HG03159 (cell line): ENCODE measurements at regions not wholly inside any gene's neighbourhood (a gene's known extent, or its start where the extent isn't known, plus 50 kb on each side); places are given as distances from the start of the nearest gene placed in this dataset.

Experiments
- ATAC-seq: cut with Tn5 transposase; IDR thresholded peaks from one replicate; pipeline ENCODE4 v1.9.1; 2021; ENCODE audit warnings: mild to moderate bottlenecking, moderate library complexity; ENCODE audit not compliant: unreplicated experiment

DNA sequence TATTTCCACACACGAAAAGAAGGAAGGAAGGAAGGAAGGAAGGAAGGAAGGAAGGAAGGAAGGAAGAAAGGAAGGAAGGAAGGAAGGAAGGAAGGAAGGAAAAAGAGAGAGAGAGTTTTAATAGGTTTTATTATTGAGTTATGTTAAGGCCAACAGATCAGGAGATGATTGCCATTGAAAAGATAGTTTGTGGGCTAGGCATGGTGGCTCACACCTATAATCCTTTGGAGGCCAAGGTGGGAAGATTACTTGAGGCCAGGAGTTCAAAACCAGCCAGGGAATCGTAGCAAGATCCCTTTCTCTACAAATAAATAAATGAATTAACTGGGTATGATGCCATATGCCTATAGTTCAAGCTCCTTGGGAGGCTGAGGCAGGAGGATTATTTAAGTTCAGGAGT, 877.2 kb downstream of the TLE4 start:
- ATAC-seq, result no peak

DNA sequence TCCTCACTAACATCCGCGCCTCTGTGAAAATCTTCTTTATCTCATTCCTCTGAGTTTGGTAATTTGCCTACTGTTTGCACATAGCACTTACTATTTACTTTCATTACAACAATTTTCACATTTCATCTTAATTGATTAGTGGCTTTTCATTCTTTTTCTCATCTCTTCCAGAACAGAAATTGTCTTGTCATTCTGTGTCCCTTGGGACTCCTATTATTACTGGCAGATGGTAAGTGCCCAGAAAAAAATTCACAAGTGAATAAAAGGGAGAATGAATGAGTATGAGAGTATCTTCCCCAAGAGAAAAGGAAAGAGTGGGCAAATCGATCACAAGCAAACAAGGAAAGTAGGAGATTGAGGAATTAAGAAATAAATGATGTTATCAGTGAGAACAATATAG, 876.1 kb downstream of the TLE4 start:
- ATAC-seq, result no peak

DNA sequence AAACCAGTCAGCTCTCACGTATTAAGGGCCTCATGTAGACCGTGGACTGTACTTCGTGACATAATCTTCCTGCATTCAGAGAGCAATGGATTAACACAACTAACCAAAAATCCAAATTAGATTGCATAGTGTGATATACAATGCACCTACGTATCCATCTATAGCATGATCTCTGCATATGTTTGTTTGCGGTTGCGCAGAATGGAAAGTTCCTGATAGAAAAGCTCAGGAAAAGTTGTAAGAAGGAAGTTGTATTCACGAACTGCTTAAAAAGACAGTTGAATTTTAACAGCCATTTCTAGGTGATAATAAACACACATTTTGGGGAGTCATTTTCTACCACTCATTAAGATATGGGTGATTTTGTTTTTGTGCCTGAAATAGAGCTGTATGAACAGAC, 869.0 kb downstream of the TLE4 start:
- no peak for ATAC-seq

DNA sequence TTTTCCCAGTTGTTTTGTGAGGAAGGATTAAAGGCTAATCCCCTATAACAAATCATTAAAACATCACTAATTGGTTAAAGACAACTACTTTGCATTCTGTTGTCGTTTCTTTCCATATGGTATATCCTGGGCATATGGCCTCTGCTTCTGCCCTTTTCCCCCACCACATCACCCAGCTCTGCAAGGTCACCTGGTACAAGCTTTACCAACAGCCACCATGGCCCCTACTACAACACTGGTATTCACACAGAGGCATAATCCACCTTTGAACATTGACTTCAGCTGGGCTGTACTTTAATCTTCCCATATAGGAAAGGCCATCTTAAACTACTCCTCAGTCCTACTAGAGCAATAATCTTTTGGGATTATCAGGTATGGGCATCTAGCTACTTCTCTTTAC, 866.1 kb downstream of the TLE4 start:
- ATAC-seq, result no peak

DNA sequence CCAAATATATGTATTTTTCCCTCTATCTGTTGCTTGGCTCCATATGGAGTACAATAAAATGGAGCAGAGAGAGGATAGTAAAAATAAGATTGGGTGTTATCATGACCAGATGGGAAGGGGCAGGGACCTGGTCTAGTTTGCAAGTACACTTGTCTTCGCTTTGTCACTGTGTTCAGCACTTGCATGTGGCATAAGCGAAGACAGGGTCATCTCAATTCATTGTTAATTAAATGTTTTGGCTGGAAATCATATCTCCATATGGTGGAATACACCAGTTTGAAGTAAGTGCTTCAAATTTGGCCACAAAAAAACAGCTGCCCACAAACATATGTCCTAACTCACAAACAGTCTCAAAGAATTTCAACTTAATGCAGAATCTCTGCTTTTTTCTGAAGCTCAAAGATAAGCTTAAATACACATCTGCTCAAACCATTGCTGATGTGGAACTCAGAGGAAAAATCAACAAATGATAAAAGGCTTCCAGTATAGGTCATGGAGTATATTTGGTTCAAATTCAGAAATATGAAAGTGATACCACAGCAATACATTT, 865.4 kb downstream of the TLE4 start:
- ATAC-seq, result no peak

DNA sequence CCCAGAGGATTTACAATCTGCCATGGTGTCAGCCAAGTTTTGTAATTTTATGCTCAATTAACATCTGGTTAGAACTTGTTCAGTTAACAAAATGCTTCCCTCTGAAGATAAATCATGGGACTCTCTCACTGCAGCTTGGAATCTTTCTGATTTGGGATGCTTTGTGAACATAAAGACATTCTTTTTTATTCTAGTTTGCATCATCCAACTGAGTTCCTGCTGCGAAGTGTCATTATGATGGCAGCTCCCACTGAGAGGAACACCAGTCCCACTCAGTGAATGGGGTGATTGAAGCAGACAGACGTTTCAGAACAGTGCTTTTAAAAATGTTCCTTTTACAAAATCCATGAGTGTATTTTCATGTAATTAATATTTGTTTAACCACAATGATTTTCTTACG, 863.8 kb downstream of the TLE4 start:
- ATAC-seq, result no peak

DNA sequence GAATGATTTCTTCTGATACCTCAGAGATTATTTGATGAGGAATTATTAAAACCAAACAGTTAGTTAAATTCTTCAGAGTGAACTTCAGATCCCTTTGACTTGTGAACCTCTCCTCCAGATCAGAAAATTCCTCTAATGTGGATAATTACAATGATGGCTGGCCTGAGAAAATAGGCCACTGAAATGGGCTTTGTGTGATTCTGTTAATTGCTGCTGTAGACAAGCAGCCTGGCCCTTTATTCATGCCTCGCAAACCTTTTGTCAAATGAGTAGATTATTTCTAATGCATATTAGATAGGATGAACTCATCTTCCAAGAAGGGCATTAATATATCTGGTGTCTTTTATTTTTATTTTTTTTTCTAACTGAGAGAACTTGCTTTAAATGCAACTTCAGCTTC, 855.2 kb downstream of the TLE4 start:
- ATAC-seq, result no peak

DNA sequence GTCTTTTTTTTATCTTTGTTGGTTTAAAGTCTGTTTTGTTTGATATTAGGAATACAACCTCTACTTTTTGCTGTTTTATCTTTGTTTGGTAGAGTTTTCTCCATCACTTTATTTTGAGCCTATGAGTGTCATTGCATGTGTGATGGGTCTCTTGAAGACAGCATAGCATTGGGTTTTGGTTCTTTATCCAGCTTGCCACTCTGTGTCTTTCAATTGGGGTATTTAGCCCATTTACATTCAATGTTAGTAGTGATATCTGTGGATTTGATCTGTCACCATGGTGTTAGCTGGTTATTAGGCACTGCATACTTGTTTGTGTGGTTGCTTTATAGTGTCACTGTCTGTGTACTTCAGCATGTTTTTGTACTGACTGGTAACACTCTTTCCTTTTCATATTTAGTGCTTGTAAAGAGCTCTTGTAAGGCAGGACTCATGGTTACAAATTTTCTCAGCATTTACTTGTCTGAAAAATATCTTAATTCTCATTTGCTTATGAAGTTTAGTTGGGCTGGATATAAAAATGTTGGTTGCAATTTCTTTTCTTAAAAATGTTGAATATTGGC, 845.5 kb downstream of the TLE4 start:
- no peak for ATAC-seq

DNA sequence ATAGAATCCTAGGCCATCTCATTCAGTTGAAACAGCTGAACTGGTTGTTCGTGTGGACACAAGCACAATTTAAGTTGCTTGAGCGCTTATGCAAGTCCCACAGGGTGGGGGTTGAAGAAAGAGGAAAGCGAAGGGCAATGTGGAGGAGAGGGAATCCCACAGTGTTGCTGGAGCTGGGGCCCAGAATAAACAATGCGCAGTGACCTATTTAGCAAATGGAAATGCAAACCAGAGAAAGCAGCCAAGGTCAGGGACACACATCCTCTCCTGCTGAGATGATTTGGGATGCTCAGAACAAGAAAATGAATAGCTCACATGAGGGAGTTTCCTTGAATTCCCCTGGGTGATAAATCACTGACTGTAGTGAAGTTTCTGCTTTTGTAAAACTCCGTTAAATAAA, 838.3 kb downstream of the TLE4 start:
- ATAC-seq, result no peak

DNA sequence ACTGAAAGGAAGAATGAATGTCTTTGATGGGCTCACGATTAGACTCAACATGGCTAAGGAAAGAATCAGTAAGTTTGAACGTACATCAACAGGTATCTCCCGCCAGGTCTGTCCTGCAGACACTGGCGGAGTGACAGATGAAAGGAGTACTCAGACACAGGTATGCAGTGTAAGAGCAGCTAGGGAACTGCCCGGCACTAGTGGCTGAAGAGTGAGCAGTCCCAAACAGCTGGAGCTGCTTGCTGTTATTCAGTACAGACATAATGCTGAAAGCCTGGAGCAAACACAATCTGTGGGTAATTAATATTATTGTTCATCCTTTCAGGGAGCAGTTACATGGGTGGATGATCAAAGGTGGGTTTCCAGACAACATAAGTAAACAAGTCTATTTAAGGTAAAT, 835.5 kb downstream of the TLE4 start:
- no peak for ATAC-seq

DNA sequence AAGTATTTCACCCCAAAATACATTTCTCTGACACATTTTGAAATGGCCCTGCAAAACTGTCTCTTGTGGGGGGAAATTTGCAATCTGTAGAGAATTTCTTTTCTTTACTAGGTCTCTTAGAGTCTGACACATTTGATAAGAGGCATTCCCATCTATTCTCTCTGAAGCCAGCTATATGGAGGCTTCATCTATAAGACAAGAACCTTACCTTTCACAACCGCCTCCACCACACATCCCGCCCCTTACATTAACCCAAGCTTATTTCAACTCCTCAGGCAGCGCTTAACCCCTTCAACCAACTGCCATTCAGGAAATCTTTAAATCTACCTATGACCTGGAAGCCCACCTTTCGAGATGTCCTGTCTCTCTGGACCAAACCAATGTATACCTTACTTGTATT, 829.5 kb downstream of the TLE4 start:
- no peak for ATAC-seq

DNA sequence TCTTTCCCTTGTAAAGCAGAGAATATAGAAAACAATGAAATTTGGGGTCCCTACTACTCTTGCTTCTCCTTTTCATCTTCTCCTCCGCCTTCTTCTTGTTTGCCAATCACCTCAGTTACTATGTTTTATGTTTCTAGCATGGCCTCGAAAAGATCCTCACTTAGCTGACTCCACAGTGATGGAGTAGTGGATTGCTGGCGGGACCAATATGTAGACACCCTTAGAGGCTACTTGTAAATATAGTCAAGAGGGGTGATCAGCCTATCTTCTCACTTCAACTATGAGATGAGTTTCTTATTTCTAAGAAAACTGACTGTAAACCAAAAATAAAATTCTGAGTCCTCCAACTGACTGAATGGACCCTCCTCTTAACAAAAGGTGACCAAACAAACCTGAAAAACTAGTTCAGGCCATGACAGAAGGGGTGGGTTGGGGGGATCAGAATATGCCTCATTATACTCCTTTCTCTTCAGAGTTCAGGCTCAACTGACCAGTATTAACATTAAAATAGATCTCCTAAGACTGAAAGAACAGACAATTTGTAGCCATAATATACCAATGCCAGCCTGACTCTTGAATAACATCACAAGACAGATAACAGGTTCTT, 829.0 kb downstream of the TLE4 start:
- no peak for ATAC-seq

DNA sequence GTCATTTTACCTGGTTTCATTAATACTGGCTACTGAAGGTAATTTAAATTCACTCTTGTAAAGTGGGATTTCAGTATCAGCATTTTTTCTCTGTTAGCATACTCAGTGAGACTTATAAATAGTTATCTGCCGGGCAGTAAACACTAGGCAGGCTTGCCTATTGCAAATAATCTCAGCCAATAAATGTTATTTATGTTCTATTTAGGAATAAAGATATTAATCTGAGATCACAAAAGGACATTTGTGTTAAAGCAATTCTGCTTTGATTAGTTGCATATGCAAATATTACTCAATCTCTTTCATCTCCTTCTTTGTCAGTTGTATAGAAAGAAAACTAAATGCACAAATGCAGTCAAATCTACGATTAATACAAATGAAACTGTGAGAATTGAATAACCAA, 827.8 kb downstream of the TLE4 start:
- ATAC-seq, result no peak

DNA sequence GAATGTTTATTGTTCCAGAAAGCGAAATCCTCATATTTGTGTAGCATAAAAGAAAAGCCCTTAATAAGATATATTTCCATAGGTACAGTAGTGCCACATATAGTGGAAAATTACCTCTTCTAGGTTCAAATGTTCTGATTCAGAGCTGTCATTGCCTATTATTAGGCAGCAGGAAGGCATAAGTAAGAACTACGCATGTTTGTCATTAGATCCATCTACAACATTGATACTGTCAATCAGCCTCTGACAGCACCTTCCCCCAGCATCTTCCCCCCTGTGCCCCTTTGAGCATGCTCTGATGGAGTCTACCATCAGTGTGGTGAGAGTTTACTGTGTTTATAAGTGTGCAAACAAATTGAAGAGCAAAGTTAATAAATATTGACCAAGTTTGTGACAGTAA, 816.1 kb downstream of the TLE4 start:
- ATAC-seq, result no peak

DNA sequence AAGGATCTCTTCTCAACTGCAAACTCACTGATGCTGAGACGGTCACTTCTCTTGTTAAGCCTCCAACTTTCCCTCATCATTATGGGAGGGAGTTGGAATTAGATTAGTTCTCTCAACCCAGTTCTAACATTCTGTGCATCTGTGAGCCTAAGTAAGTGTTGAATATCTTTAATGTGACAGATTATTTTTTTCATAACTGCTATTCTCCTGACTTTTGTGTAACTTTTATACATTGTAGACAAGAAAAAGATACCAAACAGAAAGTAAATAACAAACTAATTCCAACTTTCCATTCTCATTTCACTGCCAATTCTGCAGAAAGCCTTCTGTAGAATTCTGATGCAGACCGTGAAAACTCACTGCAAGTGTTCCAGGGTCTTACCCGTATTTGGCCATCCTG, 813.5 kb downstream of the TLE4 start:
- ATAC-seq, result no peak

DNA sequence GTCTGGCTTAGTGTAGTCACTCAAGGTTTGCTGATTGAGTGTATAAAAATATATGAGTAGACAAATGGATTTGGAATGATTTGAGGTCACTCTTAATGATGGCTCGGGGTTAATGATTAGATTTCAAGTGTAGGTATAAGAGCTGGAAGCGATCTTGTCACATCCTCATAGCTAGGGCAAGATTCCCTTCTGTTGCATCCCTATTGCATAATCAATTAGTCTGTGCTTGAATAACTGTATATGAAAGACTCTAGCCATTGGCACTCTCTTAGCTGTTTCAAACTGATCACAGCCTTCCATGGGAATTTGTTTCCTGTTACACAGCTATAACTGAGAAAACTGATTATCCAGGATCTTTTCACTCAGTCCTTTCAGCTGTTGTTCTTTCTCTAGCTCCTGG, 811.6 kb downstream of the TLE4 start:
- ATAC-seq, result no peak

DNA sequence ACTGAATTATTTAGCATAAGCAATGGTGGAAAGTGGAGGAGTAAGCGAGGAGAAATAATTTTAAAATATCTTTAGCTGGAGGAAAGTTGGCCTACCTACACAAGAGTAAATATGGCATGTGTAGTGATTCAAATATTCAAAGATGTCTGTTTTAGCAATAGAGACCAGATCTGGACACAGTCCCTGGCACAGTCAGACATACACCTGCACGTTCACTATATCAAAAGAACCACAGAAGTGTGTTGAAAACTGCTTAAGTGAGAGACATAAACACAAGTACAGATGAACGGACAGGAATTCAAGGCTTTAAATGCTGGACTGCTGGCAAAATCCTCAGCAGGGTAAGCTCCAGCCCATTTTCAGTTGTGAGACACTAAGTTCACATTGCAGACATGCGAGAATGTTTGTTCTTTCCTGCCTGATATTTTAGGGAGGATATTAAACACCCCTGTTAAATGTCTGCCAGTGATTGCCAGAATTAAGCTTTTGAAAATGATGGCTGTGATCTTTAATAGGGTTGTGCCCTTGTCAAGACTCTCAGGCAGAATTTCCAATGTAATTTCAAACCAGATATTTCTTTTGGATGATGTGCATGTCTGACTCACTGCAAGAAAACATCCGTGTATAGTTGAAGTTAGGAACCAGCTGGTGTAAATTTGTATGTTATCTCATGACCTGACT, 810.6 kb downstream of the TLE4 start:
- ATAC-seq, result no peak

DNA sequence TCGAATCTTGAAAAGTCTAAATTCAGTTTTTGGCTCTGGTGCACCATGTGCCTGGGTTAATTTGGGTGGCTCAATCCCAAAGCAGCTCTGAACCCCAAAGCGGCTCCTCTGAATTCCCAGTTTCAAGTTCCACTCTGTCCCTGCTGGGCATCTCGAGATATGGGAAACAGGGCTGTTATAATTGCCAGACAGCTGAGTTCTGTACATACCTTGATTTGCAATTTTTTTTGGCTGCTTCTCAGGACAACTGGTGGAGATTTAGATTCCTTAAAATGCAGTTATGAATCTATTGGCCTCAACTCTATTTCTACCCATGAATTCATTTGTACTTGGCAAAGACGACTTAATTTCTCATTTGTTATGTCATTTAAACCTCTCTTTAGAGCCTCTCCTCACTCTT, 808.5 kb downstream of the TLE4 start:
- no peak for ATAC-seq

DNA sequence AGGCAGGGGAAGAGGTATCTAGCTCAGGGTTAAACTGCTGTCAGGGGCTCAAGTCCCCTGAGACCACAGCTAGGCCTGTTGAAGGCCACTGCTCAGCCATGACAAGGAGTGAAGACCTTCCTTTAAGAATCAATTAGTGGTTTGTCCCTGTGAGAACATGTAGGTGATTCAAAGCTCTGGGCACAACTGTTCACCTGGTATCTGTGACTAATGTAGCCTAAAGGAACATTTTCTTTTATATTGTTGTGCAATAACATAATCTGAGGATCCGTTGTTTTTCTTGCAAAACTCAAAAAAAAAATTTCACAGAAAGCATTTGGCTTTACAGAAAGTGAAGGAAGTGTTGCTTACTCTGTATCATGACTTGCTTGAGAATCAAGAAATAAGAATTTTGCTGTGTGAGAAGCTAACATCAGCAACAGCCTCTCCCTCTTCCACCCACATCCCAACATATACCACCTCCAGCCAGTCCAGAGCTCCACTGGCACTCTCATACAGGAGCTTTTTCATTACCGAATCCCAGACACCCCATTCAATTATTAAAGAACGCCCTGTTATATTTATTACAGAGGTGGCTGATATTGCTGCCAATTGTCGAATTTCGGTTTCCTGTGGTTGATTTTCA, 807.0 kb downstream of the TLE4 start:
- ATAC-seq, result no peak

DNA sequence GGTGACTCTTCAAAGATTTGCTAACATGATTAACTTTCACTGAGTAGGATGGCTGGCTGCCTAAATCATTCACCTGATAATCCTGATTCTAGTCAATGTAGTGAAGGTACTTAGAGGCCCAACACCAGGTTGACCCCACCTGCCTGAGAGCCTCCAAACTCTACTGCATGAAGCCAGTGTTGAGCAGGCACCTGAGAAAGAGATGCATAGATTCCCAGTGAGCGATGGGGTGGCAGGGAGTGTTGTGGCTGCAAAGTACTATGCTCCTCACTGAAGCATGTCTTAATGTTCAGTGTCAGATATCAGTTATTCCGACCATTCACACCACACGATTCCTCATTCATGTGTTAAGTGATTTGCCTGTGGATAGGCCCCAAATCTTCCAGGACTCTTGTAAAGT, 804.4 kb downstream of the TLE4 start:
- ATAC-seq, result no peak

DNA sequence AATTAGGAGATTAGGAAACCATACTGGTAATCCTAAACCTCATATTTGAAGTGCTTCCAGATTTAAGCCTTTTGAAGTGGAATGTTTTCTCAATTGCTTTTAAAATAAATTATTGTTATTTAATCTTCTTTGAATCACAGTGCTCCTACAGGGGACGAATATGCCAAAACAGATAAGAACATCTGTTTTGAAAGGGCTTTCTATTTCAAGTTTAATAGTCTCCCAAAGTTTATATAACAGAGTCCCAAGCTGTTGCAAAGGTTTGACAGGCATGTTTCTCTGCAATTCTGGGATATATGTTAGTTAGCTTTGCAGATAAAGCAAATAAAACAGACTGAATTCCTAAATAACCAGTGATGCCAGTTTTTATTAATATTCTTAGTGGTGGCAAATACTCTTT, 803.7 kb downstream of the TLE4 start:
- no peak for ATAC-seq

DNA sequence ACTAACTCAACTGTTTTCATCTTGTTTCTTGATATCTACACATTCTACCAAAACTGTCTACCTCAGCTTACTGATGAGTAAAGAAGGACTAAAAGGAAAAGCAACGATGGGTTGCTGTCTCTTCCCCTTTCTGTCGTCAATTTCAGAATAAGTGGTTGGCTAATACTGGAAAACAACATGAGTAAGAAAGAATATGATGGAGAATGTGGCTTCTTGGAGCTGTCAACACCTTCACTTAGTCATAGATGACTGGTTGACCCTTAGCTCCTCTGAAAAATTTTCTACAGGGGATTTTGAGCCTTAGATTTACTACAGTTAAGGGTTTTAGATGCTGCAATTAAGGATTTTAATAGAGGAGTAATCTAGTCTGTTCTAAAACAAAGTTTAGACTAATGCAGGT, 797.9 kb downstream of the TLE4 start:
- ATAC-seq, result no peak
